ENCODE measurements at regions not wholly inside any gene's neighbourhood (a gene's known extent, or its start where the extent isn't known, plus 50 kb on each side); places are given as distances from the start of the nearest gene placed in this dataset.

DNA sequence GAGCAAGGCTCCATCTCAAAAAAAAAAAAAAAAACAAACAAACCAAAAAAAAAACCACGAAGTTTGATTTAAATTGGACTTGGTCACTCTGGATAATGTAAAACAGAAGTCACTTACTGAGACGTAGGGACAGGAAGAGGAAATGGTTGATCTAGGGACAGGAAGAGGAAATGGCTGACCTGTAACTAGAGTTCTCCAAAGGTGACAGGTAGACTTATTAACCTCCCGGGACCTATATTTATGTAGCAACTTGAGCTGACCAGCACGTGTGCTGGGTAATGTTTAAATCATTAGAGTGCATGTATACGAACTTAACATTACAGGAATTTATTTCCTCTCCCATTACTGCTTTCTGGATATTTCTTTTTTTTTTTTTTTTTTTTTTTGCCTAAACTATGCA lies 81.5 kb upstream of the DHX40 start:
- H2BK12ac ChIP-seq (ENCODE audit: low read length) = no peak overlapping the region
- H3K27ac ChIP-seq (replicated peaks; ENCODE audit: low read length) = no peak overlapping the region
- H3K9me3 ChIP-seq (replicated peaks in 1 of 2; ENCODE audit: control insufficient read depth in 2 of 2, insufficient read depth in 1 of 2, low read depth in 1 of 2, low read length in 2 of 2) = no peaks in the 10 kb centered on the region
- no peak overlapping the region for H2AK5ac ChIP-seq (ENCODE audit: low read depth, low read length)
- no peak overlapping the region for H3K14ac ChIP-seq (ENCODE audit: low read length)
- no peak for DNase-seq (ENCODE audit: low spot score)
- H3K9ac ChIP-seq (ENCODE audit: low read depth, low read length, poor library complexity) = no peak overlapping the region
- H2BK5ac ChIP-seq (ENCODE audit: low read length) = no peak overlapping the region
- no peaks in the 10 kb centered on the region for H3K79me1 ChIP-seq (ENCODE audit: low read depth, low read length)
- no peak overlapping the region for H2BK120ac ChIP-seq (ENCODE audit: low read depth, low read length)
- no peak overlapping the region for H3K4me3 ChIP-seq (ENCODE audit: low read length in 2 of 2)
- H3K18ac ChIP-seq (ENCODE audit: low read length) = no peak overlapping the region
- no peak overlapping the region for H2BK15ac ChIP-seq (ENCODE audit: low read length)
- H4K8ac ChIP-seq (ENCODE audit: low read depth, low read length) = no peak overlapping the region
- H3K4me2 ChIP-seq (ENCODE audit: insufficient read depth, low read length, poor library complexity, severe bottlenecking) = no peak overlapping the region
- H4K91ac ChIP-seq (ENCODE audit: low read depth, low read length, poor library complexity) = no peak overlapping the region
- peaks cover 0 to 1% of the 10 kb centered on the region in 2 donors for H3K4me1 ChIP-seq (ENCODE audit: control insufficient read depth in 2 of 2, insufficient read depth in 1 of 2, low read depth in 1 of 2, low read length in 2 of 2)
- H2AFZ ChIP-seq (ENCODE audit: low read length) = no peak overlapping the region
- peaks cover 0 to 14% (median 0%) of the 10 kb centered on the region in 3 experiments for H3K27me3 ChIP-seq (ENCODE audit: control insufficient read depth in 3 of 3, insufficient read depth in 3 of 3, low read depth in 1 of 3, low read length in 3 of 3)
- no peaks in the 10 kb centered on the region for H3K36me3 ChIP-seq (replicated peaks in 1 of 2; ENCODE audit: control insufficient read depth in 2 of 2, insufficient read depth in 2 of 2, low read length in 2 of 2)
- no peak overlapping the region for H3K4ac ChIP-seq (ENCODE audit: low read length)
- no peak overlapping the region for H3K23ac ChIP-seq (ENCODE audit: low read depth, low read length, poor library complexity)
- WGBS, 2 donors (ENCODE audit: extremely low coverage in 2 of 2, insufficient read length in 2 of 2, insufficient replicate concordance in 1 of 2) = no CpG with 5 or more reads among the region's 5 CpGs

DNA sequence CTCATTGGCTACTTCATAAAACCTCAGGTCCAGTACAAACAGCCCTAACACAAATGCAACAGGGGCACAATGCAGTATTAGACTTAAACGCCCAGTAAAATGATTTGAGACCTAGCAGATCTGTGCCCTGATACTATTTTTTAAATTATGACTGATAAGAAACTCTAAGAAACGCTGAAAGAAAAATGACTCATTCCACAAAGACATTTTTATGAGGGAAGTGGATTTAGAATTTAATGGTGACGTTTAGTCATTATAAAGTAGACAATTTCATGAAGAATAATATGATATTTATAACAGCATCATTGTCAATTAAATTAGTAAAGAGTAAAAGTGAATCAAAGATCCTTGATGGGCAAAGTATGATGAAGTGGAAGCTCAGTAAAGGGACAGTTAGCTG lies 80.4 kb upstream of the DHX40 start:
- H2BK5ac ChIP-seq (ENCODE audit: low read length) = no peak overlapping the region
- H3K79me1 ChIP-seq (ENCODE audit: low read depth, low read length) = no peaks in the 10 kb centered on the region
- no peak overlapping the region for H2BK120ac ChIP-seq (ENCODE audit: low read depth, low read length)
- peaks cover 0 to 1% of the 10 kb centered on the region in 2 donors for H3K4me1 ChIP-seq (ENCODE audit: control insufficient read depth in 2 of 2, insufficient read depth in 1 of 2, low read depth in 1 of 2, low read length in 2 of 2)
- no peaks in the 10 kb centered on the region for H3K9me3 ChIP-seq (replicated peaks in 1 of 2; ENCODE audit: control insufficient read depth in 2 of 2, insufficient read depth in 1 of 2, low read depth in 1 of 2, low read length in 2 of 2)
- WGBS, 2 donors (ENCODE audit: extremely low coverage in 2 of 2, insufficient read length in 2 of 2, insufficient replicate concordance in 1 of 2) = no CpG with 5 or more reads among the region's 3 CpGs
- H4K91ac ChIP-seq (ENCODE audit: low read depth, low read length, poor library complexity) = no peak overlapping the region
- H2AK5ac ChIP-seq (ENCODE audit: low read depth, low read length) = no peak overlapping the region
- no peak overlapping the region for H3K4me2 ChIP-seq (ENCODE audit: insufficient read depth, low read length, poor library complexity, severe bottlenecking)
- H3K36me3 ChIP-seq (replicated peaks in 1 of 2; ENCODE audit: control insufficient read depth in 2 of 2, insufficient read depth in 2 of 2, low read length in 2 of 2) = no peaks in the 10 kb centered on the region
- DNase-seq (ENCODE audit: low spot score) = no peak
- no peak overlapping the region for H3K4ac ChIP-seq (ENCODE audit: low read length)
- H3K4me3 ChIP-seq (ENCODE audit: low read length in 2 of 2) = no peak overlapping the region
- no peak overlapping the region for H3K18ac ChIP-seq (ENCODE audit: low read length)
- H3K9ac ChIP-seq (ENCODE audit: low read depth, low read length, poor library complexity) = no peak overlapping the region
- no peak overlapping the region for H2BK12ac ChIP-seq (ENCODE audit: low read length)
- no peak overlapping the region for H3K14ac ChIP-seq (ENCODE audit: low read length)
- no peak overlapping the region for H3K27ac ChIP-seq (replicated peaks; ENCODE audit: low read length)
- no peak overlapping the region for H3K23ac ChIP-seq (ENCODE audit: low read depth, low read length, poor library complexity)
- no peak overlapping the region for H2AFZ ChIP-seq (ENCODE audit: low read length)
- no peak overlapping the region for H4K8ac ChIP-seq (ENCODE audit: low read depth, low read length)
- H2BK15ac ChIP-seq (ENCODE audit: low read length) = no peak overlapping the region
- H3K27me3 ChIP-seq (ENCODE audit: control insufficient read depth in 3 of 3, insufficient read depth in 3 of 3, low read depth in 1 of 3, low read length in 3 of 3) = peaks cover 0 to 14% (median 0%) of the 10 kb centered on the region in 3 experiments

DNA sequence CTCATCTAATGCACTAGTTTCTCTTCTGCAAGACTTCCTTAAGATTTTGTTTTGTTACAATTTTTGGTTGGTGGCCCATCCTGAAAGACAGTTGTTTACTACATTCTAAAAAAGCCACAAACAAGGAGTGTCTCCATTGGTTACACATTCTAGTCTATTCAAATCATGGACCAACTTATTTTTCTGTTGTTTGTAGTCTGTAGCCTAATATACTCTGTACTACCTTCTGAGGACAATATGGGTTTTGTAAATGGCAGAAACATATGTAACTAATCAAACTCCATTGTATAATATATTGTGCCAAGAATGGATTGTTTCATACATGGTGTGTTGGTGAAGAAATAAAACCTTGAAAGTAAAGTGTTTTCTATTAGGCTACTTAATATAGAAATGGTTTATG lies 79.5 kb upstream of the DHX40 start:
- DNase-seq (ENCODE audit: low spot score) = no peak
- no peak overlapping the region for H2BK120ac ChIP-seq (ENCODE audit: low read depth, low read length)
- H3K4me1 ChIP-seq (ENCODE audit: control insufficient read depth in 2 of 2, insufficient read depth in 1 of 2, low read depth in 1 of 2, low read length in 2 of 2) = peaks cover 0 to 1% of the 10 kb centered on the region in 2 donors
- no peak overlapping the region for H4K8ac ChIP-seq (ENCODE audit: low read depth, low read length)
- no peak overlapping the region for H3K23ac ChIP-seq (ENCODE audit: low read depth, low read length, poor library complexity)
- H3K4me2 ChIP-seq (ENCODE audit: insufficient read depth, low read length, poor library complexity, severe bottlenecking) = no peak overlapping the region
- H3K79me1 ChIP-seq (ENCODE audit: low read depth, low read length) = no peaks in the 10 kb centered on the region
- H2BK15ac ChIP-seq (ENCODE audit: low read length) = no peak overlapping the region
- H3K9me3 ChIP-seq (replicated peaks in 1 of 2; ENCODE audit: control insufficient read depth in 2 of 2, insufficient read depth in 1 of 2, low read depth in 1 of 2, low read length in 2 of 2) = no peaks in the 10 kb centered on the region
- H2BK12ac ChIP-seq (ENCODE audit: low read length) = no peak overlapping the region
- H2BK5ac ChIP-seq (ENCODE audit: low read length) = no peak overlapping the region
- no peak overlapping the region for H3K9ac ChIP-seq (ENCODE audit: low read depth, low read length, poor library complexity)
- no peak overlapping the region for H4K91ac ChIP-seq (ENCODE audit: low read depth, low read length, poor library complexity)
- no peak overlapping the region for H2AK5ac ChIP-seq (ENCODE audit: low read depth, low read length)
- no peak overlapping the region for H3K4me3 ChIP-seq (ENCODE audit: low read length in 2 of 2)
- no peak overlapping the region for H2AFZ ChIP-seq (ENCODE audit: low read length)
- no peak overlapping the region for H3K4ac ChIP-seq (ENCODE audit: low read length)
- H3K36me3 ChIP-seq (replicated peaks in 1 of 2; ENCODE audit: control insufficient read depth in 2 of 2, insufficient read depth in 2 of 2, low read length in 2 of 2) = no peaks in the 10 kb centered on the region
- no peak overlapping the region for H3K18ac ChIP-seq (ENCODE audit: low read length)
- no peak overlapping the region for H3K14ac ChIP-seq (ENCODE audit: low read length)
- H3K27me3 ChIP-seq (ENCODE audit: control insufficient read depth in 3 of 3, insufficient read depth in 3 of 3, low read depth in 1 of 3, low read length in 3 of 3) = peaks cover 0 to 14% (median 0%) of the 10 kb centered on the region in 3 experiments
- H3K27ac ChIP-seq (replicated peaks; ENCODE audit: low read length) = no peak overlapping the region

DNA sequence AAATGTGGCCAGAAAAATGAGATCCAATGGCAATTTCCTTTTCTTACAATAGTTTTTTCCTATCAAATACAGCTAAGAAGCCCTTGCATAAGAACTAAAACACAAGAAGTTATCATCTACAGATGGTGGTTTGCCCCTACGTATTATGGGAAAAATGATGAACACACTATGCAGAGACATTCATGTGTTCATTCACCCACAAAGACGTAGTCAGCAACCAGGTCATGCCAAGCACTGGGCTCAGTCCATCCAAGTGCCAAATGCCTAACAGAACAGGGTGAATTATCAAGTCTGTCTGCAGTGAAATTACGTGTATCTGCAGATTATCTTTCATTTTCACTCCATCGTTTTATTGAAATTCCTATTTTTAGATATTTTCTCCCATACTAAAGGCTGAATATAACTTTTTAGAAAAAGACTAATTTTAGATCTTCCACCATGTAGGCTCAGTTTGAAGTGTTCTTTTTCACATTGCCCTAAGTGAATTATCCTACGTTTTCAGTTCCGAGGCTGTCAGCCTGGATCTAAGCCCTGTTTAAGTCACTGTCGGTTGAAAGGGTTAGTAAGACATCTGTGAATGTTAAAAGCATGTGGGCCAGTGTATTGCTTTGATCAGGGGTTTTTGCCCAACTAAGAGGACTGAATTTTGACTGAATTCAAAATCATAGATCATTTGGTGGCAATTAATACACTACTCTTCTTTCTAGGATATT lies 78.1 kb upstream of the DHX40 start:
- H3K4me2 ChIP-seq (ENCODE audit: insufficient read depth, low read length, poor library complexity, severe bottlenecking) = no peak overlapping the region
- H4K91ac ChIP-seq (ENCODE audit: low read depth, low read length, poor library complexity) = no peak overlapping the region
- no peak overlapping the region for H3K23ac ChIP-seq (ENCODE audit: low read depth, low read length, poor library complexity)
- H3K27me3 ChIP-seq (ENCODE audit: control insufficient read depth in 3 of 3, insufficient read depth in 3 of 3, low read depth in 1 of 3, low read length in 3 of 3) = peaks cover 0 to 14% (median 0%) of the 10 kb centered on the region in 3 experiments
- H2BK12ac ChIP-seq (ENCODE audit: low read length) = no peak overlapping the region
- no peak overlapping the region for H2AFZ ChIP-seq (ENCODE audit: low read length)
- WGBS, 2 donors (ENCODE audit: extremely low coverage in 2 of 2, insufficient read length in 2 of 2, insufficient replicate concordance in 1 of 2) = no CpG with 5 or more reads among the region's 7 CpGs
- H3K18ac ChIP-seq (ENCODE audit: low read length) = no peak overlapping the region
- no peak overlapping the region for H4K8ac ChIP-seq (ENCODE audit: low read depth, low read length)
- H2BK15ac ChIP-seq (ENCODE audit: low read length) = no peak overlapping the region
- no peak overlapping the region for H3K4me3 ChIP-seq (ENCODE audit: low read length in 2 of 2)
- no peaks in the 10 kb centered on the region for H3K36me3 ChIP-seq (replicated peaks in 1 of 2; ENCODE audit: control insufficient read depth in 2 of 2, insufficient read depth in 2 of 2, low read length in 2 of 2)
- H3K79me1 ChIP-seq (ENCODE audit: low read depth, low read length) = no peaks in the 10 kb centered on the region
- no peak overlapping the region for H3K14ac ChIP-seq (ENCODE audit: low read length)
- no peak overlapping the region for H2BK5ac ChIP-seq (ENCODE audit: low read length)
- no peak for DNase-seq (ENCODE audit: low spot score)
- H2AK5ac ChIP-seq (ENCODE audit: low read depth, low read length) = no peak overlapping the region
- no peak overlapping the region for H3K27ac ChIP-seq (replicated peaks; ENCODE audit: low read length)
- no peak overlapping the region for H3K4ac ChIP-seq (ENCODE audit: low read length)
- H3K9ac ChIP-seq (ENCODE audit: low read depth, low read length, poor library complexity) = no peak overlapping the region
- no peaks in the 10 kb centered on the region for H3K9me3 ChIP-seq (replicated peaks in 1 of 2; ENCODE audit: control insufficient read depth in 2 of 2, insufficient read depth in 1 of 2, low read depth in 1 of 2, low read length in 2 of 2)
- no peak overlapping the region for H2BK120ac ChIP-seq (ENCODE audit: low read depth, low read length)
- peaks cover 0 to 3% of the 10 kb centered on the region in 2 donors for H3K4me1 ChIP-seq (ENCODE audit: control insufficient read depth in 2 of 2, insufficient read depth in 1 of 2, low read depth in 1 of 2, low read length in 2 of 2)
